Right cardiac atrium (tissue), 5 donors: ENCODE measurements at regions not wholly inside any gene's neighbourhood (a gene's known extent, or its start where the extent isn't known, plus 50 kb on each side); places are given as distances from the start of the nearest gene placed in this dataset.

Experiments used
- ATAC-seq, 2 donors: fragments of 200-7000 bp; cut with Tn5 transposase; one replicate each; pipeline versions ENCODE4 v1.8.0 to v1.9.1; 2020; ENCODE audit warnings: moderate library complexity in 2 of 2, mild to moderate bottlenecking in 1 of 2
- DNase-seq, 3 donors: peaks; one replicate each; pipeline ENCODE4 v3.0.0-alpha.2; 2020
- H3K27ac ChIP-seq: one replicate; pipeline ENCODE4 v1.5.1; 2013; ENCODE audit warnings: mild to moderate bottlenecking, low read length, control low read depth, moderate library complexity
- H3K27me3 ChIP-seq: one replicate; pipeline ENCODE4 v1.6.1; 2013; ENCODE audit not compliant: control insufficient read depth, insufficient read depth
- H3K4me1 ChIP-seq: one replicate; pipeline ENCODE4 v1.6.1; 2013; ENCODE audit warnings: low read length; ENCODE audit not compliant: control insufficient read depth, insufficient read depth
- H3K4me3 ChIP-seq: one replicate; pipeline ENCODE4 v1.5.1; 2013; ENCODE audit warnings: low read length, control low read depth
- H3K9me3 ChIP-seq: one replicate; pipeline ENCODE4 v1.6.1; 2013; ENCODE audit warnings: low read length; ENCODE audit not compliant: control insufficient read depth
- WGBS: extraction: QIAGEN DNeasy Blood & Tissue Kit; methylation state at CpG from one replicate; pipeline ENCODE4 v1.1.7; 2013; 5-methylcytosine and 5-hydroxymethylcytosine counted together
- intact Hi-C, 4 donors: fragments of 100-400 bp; cut with DNase I; formaldehyde crosslinking; loops; one replicate each; pipeline versions ENCODE4 v1.11.0 to v1.14.0; 2022 to 2023
- donor health status: healthy with polysubstance abuse.
- donor health status: DM: no; HTN: yes; CAD: no.
- donor health status: DM: no; HTN: no; CAD: no.
- donor health status: DM: no; HTN: yes; CAD: no; lungs with severe emphysema.
- donor health status: DM: yes; HTN: yes; CAD: no.

GRCh38 chr13:71964491-71965100 is 97.6 kb upstream of the DACH1 start:
- no peaks in the 10 kb centered on the region for H3K27me3 ChIP-seq
- no peaks in the 10 kb centered on the region for H3K9me3 ChIP-seq
- H3K4me1 ChIP-seq = no peaks in the 10 kb centered on the region
- intact Hi-C loops = no loop called here
- ATAC-seq (no peak), DNase-seq (no peak)
- no peak overlapping the region for H3K4me3 ChIP-seq
- H3K27ac ChIP-seq = no peak overlapping the region
- WGBS = 61% methylated on average over 8 of the region's 8 CpGs

DNA sequence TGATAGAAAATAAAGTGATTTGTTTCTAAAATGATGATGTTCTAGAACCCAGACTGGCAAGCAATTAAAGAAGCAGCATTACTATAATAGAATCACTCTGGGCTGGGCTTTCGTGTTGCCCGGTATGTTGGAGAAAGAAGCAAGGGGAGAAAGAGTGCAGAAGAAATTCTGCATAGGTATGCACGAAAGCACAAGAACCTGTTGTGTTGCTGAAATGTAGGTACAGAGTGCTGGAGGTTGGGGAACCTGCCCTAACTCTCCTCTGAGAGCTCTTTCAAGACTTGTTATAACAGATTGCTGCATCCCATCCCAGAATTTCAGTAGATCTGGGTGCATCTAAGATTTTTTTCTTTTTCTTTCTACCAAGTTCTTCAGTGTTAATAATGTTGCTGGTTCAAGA is 95.7 kb upstream of the DACH1 start:
- H3K27me3 ChIP-seq = no peaks in the 10 kb centered on the region
- intact Hi-C loops = no loop called here
- 83% methylated on average over 3 of the region's 3 CpGs for WGBS
- no peak for ATAC-seq
- no peaks in the 10 kb centered on the region for H3K9me3 ChIP-seq
- no peak overlapping the region for H3K27ac ChIP-seq
- no peaks in the 10 kb centered on the region for H3K4me1 ChIP-seq
- DNase-seq = no peak
- no peak overlapping the region for H3K4me3 ChIP-seq

DNA sequence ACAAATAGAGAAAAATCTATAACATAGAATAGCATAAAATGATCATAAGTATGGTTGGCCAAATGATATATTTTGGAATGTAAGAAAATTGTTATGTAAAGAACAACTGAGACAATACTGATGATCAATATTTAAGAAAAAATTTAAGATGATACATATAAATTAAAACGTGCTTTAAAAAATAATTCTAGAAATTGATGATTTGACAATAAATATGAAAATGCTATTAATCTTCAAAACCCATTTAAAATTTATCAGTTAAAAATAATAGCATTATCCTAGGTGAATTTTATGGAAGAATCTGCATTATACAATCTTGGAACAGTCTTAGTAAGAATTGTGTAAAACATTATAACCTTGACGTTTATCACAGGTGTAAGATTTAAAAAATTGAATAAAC is 95.1 kb upstream of the DACH1 start:
- 86% methylated on average over 2 of the region's 2 CpGs for WGBS
- Histone ChIP-seq H3K4me3 (no peak overlapping the region), H3K4me1 (no peaks in the 10 kb centered on the region), H3K9me3 (no peaks in the 10 kb centered on the region), H3K27me3 (no peaks in the 10 kb centered on the region), H3K27ac (no peak overlapping the region)
- DNase-seq (no peak), ATAC-seq (no peak)
- intact Hi-C loops = no loop called here

GRCh38 chr13:71949441-71949840 is 82.4 kb upstream of the DACH1 start:
- no peak for DNase-seq
- Histone ChIP-seq H3K4me1 (no peaks in the 10 kb centered on the region), H3K27me3 (no peaks in the 10 kb centered on the region), H3K4me3 (no peak overlapping the region), H3K9me3 (no peaks in the 10 kb centered on the region), H3K27ac (no peak overlapping the region)
- no peak for ATAC-seq
- WGBS = 77% methylated on average over 2 of the region's 2 CpGs
- intact Hi-C loops = no loop called here

DNA sequence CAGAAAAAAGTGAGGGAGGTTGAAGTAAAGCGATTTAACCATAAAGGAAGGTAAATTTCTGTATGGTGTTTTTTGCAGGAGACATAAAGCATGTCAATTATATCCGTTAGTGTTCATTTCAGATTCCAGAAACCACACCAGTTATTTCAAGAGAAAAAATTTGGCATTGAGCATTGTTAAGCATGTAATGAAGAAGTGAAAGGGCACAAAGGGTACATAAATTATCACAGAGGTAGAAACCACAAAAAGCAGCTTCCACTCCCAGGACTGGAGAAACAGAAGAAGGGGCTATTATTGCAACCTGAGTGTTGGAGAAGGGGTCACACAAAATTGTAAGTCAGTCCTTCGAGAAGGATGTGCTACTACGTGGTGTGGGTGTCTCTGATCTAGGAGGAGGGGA is 72.2 kb upstream of the DACH1 start:
- H3K27ac ChIP-seq = no peak overlapping the region
- H3K27me3 ChIP-seq = no peaks in the 10 kb centered on the region
- no peaks in the 10 kb centered on the region for H3K4me1 ChIP-seq
- intact Hi-C loops = no loop called here
- 71% methylated on average over 4 of the region's 4 CpGs for WGBS
- H3K9me3 ChIP-seq = no peaks in the 10 kb centered on the region
- no peak overlapping the region for H3K4me3 ChIP-seq
- DNase-seq (no peak), ATAC-seq (no peak)

- WGBS = 81% methylated on average over 4 of the region's 4 CpGs
- intact Hi-C loops = no loop called here
- no peak for DNase-seq
- Histone ChIP-seq H3K4me1 (no peaks in the 10 kb centered on the region), H3K27ac (no peak overlapping the region), H3K4me3 (no peak overlapping the region), H3K27me3 (no peaks in the 10 kb centered on the region), H3K9me3 (no peaks in the 10 kb centered on the region)
- ATAC-seq = no peak
These were observed 68.3 kb upstream of the DACH1 start for GRCh38 chr13:71935166-71935840.

GRCh38 chr13:71924931-71925330 is 57.9 kb upstream of the DACH1 start:
- WGBS = 87% methylated on average over 2 of the region's 2 CpGs
- intact Hi-C loops = no loop called here
- DNase-seq = no peak
- Histone ChIP-seq H3K4me3 (no peak overlapping the region), H3K4me1 (no peaks in the 10 kb centered on the region), H3K9me3 (no peaks in the 10 kb centered on the region), H3K27ac (no peak overlapping the region), H3K27me3 (no peaks in the 10 kb centered on the region)
- no peak for ATAC-seq

DNA sequence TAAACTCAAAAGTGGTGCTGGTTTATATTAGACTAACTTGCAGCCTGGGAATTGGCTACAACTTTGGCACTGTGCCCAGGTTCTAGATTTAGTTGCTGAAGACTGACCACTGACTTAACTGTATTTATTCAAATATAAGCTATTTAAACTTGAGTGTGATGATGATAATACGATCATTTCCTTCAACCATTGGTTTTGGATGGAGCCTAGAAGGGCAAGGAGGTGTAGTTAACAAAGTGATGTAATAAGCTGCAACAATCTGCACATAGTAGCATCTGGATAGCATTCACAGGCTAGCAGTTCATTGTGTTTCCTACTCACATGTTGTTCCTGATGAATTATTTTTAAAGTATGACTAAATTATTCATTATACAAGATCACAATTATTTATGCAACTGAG is 55.2 kb upstream of the DACH1 start:
- H3K9me3 ChIP-seq = no peaks in the 10 kb centered on the region
- H3K27ac ChIP-seq = no peak overlapping the region
- no peak overlapping the region for H3K4me3 ChIP-seq
- DNase-seq = no peak
- H3K27me3 ChIP-seq = no peaks in the 10 kb centered on the region
- intact Hi-C loops = no loop called here
- H3K4me1 ChIP-seq = no peaks in the 10 kb centered on the region
- WGBS = 78% methylated on average over 1 of the region's 1 CpG
- no peak for ATAC-seq
